Ovary (tissue), 3 donors: ENCODE measurements at regions not wholly inside any gene's neighbourhood (a gene's known extent, or its start where the extent isn't known, plus 50 kb on each side); places are given as distances from the start of the nearest gene placed in this dataset.

ENCODE experiments used
- EP300 ChIP-seq: sonication (generic); formaldehyde crosslinking; IDR thresholded peaks from one replicate; pipeline ENCODE4 v1.6.1; 2017; ENCODE audit warnings: antibody characterized with exemption
- TF ChIP-seq, protein P1 (sequence below), 3 donors: fragments of 450-650 bp in 2 of 3; fragments of 200-600 bp in 1 of 3; IDR thresholded peaks; one replicate each; pipeline versions ENCODE4 v1.5.1 to v1.8.0; 2016 to 2022; ENCODE audit warnings: antibody characterized with exemption in 3 of 3, mild to moderate bottlenecking in 1 of 3
- donor health status: DM: no; HTN: no; CAD: no.

DNA sequence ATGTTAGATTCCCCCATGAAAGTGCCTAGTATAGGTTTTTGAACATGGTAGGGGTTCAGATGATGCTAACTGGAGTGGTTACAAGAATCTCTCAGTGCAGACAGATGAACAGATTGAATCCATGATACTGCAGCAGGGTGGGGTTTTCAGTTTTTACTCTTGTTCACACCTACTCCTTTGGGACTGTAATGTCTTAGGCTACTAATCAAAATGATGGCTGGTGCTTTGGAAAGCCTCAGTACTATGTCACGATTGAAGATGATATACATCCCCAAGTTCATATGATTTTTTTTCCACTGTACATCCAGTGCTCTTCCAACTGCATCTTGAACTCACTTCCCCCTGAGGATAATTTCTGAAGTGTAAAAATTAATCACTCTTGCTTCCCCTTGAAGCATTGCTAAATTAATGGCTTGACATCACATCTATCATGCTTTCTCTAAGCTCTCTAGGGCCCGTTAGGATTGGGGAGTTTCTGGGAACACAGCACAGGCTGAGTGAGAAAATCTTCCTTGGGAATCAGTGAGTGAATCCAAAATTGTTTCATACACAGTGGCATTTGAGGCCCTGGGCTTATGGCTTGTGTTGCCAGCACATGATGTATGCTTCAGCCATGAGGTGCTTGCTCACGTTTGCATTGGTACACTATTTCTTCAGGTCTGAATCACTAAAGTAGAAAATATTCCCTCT, 115.0 kb upstream of the TPRG1 start:
- no peak for TF ChIP-seq EP300
- TF ChIP-seq, protein P1, sequence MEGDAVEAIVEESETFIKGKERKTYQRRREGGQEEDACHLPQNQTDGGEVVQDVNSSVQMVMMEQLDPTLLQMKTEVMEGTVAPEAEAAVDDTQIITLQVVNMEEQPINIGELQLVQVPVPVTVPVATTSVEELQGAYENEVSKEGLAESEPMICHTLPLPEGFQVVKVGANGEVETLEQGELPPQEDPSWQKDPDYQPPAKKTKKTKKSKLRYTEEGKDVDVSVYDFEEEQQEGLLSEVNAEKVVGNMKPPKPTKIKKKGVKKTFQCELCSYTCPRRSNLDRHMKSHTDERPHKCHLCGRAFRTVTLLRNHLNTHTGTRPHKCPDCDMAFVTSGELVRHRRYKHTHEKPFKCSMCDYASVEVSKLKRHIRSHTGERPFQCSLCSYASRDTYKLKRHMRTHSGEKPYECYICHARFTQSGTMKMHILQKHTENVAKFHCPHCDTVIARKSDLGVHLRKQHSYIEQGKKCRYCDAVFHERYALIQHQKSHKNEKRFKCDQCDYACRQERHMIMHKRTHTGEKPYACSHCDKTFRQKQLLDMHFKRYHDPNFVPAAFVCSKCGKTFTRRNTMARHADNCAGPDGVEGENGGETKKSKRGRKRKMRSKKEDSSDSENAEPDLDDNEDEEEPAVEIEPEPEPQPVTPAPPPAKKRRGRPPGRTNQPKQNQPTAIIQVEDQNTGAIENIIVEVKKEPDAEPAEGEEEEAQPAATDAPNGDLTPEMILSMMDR (IDR thresholded peaks at IDR 0.05) = no peak
